ENCODE measurements at regions not wholly inside any gene's neighbourhood (a gene's known extent, or its start where the extent isn't known, plus 50 kb on each side); places are given as distances from the start of the nearest gene placed in this dataset.

- no peak for TF ChIP-seq CTCF (IDR thresholded peaks at IDR 0.05; ENCODE audit: unreplicated experiment)
- CTCF ChIA-PET, result interaction anchor here (1.1 to 1.9 kb wide), 4 partner anchors 10 to 246 kb away, joined by 3 to 9 read pairs (median 6); no protein-coding TSS in a partner anchor
- intact Hi-C loops (cut with micrococcal nuclease), result loop anchor here (2.0 to 10.0 kb wide), 3 partner anchors 59 to 241 kb away; partner anchors contain the start of gene MBOAT2
- no TSS peak for BruUV-seq (replicated peaks)
- Mint-ChIP-seq H3K36me3 (ENCODE audit: insufficient read depth, unreplicated experiment) (no peaks in the 10 kb centered on the region), H3K4me1 (ENCODE audit: insufficient read depth, unreplicated experiment) (peaks cover 15% of the 10 kb centered on the region), H3K27ac (ENCODE audit: low read depth, unreplicated experiment) (no peak overlapping the region), H3K4me3 (ENCODE audit: unreplicated experiment) (no peak overlapping the region), H3K27me3 (ENCODE audit: insufficient read depth, unreplicated experiment) (no peaks in the 10 kb centered on the region), H3K9me3 (ENCODE audit: unreplicated experiment) (no peaks in the 10 kb centered on the region)
- POLR2A ChIA-PET, result interaction anchor here (0.6 to 1.1 kb wide), 2 partner anchors 241 to 259 kb away, joined by 3 to 5 read pairs; no protein-coding TSS in a partner anchor
- no peak for DNase-seq (ENCODE audit: unreplicated experiment)
These were observed 92.7 kb upstream of the ASAP2 start for GRCh38 chr2:9113916-9114315.

- no peak for DNase-seq (ENCODE audit: unreplicated experiment)
- CTCF ChIA-PET, result interaction anchor here (0.6 to 1.9 kb wide), 10 partner anchors 10 to 245 kb away, joined by 3 to 9 read pairs (median 3); no protein-coding TSS in a partner anchor
- no peak overlapping the region for H3K27ac Mint-ChIP-seq (ENCODE audit: low read depth, unreplicated experiment)
- H3K9me3 Mint-ChIP-seq (ENCODE audit: unreplicated experiment), result no peaks in the 10 kb centered on the region
- H3K4me3 Mint-ChIP-seq (ENCODE audit: unreplicated experiment), result no peak overlapping the region
- peaks cover 21% of the 10 kb centered on the region for H3K4me1 Mint-ChIP-seq (ENCODE audit: insufficient read depth, unreplicated experiment)
- POLR2A ChIA-PET, result interaction anchor here (0.6 to 2.4 kb wide), 4 partner anchors 42 to 281 kb away, joined by 3 to 9 read pairs (median 4); partner anchors contain the start of gene MBOAT2
- H3K27me3 Mint-ChIP-seq (ENCODE audit: insufficient read depth, unreplicated experiment), result no peaks in the 10 kb centered on the region
- intact Hi-C loops (cut with micrococcal nuclease), result loop anchor here (2.0 to 10.0 kb wide), 3 partner anchors 58 to 240 kb away; partner anchors contain the start of gene MBOAT2
- no peak for TF ChIP-seq CTCF (IDR thresholded peaks at IDR 0.05; ENCODE audit: unreplicated experiment)
- no peaks in the 10 kb centered on the region for H3K36me3 Mint-ChIP-seq (ENCODE audit: insufficient read depth, unreplicated experiment)
- no TSS peak for BruUV-seq (replicated peaks)
These were observed 93.3 kb upstream of the ASAP2 start for GRCh38 chr2:9113262-9113661.

- POLR2A ChIA-PET, result interaction anchor here (0.6 to 2.4 kb wide), 11 partner anchors 9 to 313 kb away, joined by 3 to 9 read pairs (median 3); partner anchors contain the start of gene MBOAT2
- peak; percentile 86 for DNase-seq (ENCODE audit: unreplicated experiment)
- intact Hi-C loops (cut with micrococcal nuclease), result loop anchor here (2.0 to 10.0 kb wide), 3 partner anchors 57 to 239 kb away; partner anchors contain the start of gene MBOAT2
- no peak for TF ChIP-seq CTCF (IDR thresholded peaks at IDR 0.05; ENCODE audit: unreplicated experiment)
- no TSS peak for BruUV-seq (replicated peaks)
- CTCF ChIA-PET, result interaction anchor here (0.6 to 1.5 kb wide), 13 partner anchors 12 to 244 kb away, joined by 3 to 6 read pairs (median 3); no protein-coding TSS in a partner anchor
- Mint-ChIP-seq H3K36me3 (ENCODE audit: insufficient read depth, unreplicated experiment) (no peaks in the 10 kb centered on the region), H3K9me3 (ENCODE audit: unreplicated experiment) (no peaks in the 10 kb centered on the region), H3K27me3 (ENCODE audit: insufficient read depth, unreplicated experiment) (no peaks in the 10 kb centered on the region), H3K27ac (ENCODE audit: low read depth, unreplicated experiment) (peak overlapping the region; percentile 84), H3K4me1 (ENCODE audit: insufficient read depth, unreplicated experiment) (peaks cover 26% of the 10 kb centered on the region), H3K4me3 (ENCODE audit: unreplicated experiment) (peak overlapping the region; percentile 51)
These were observed 94.4 kb upstream of the ASAP2 start for GRCh38 chr2:9112079-9112721.

- H3K4me1 Mint-ChIP-seq (ENCODE audit: insufficient read depth, unreplicated experiment), result peaks cover 29% of the 10 kb centered on the region
- intact Hi-C loops (cut with micrococcal nuclease), result loop anchor here (5.0 to 10.0 kb wide), 2 partner anchors 56 to 109 kb away; partner anchors contain the start of gene MBOAT2
- CTCF ChIA-PET, result interaction anchor here (0.6 to 1.5 kb wide), 7 partner anchors 21 to 315 kb away, joined by 3 to 6 read pairs (median 4); no protein-coding TSS in a partner anchor
- DNase-seq (ENCODE audit: unreplicated experiment), result peak; percentile 32
- no TSS peak for BruUV-seq (replicated peaks)
- TF ChIP-seq CTCF (IDR thresholded peaks at IDR 0.05; ENCODE audit: unreplicated experiment), result no peak
- no peaks in the 10 kb centered on the region for H3K27me3 Mint-ChIP-seq (ENCODE audit: insufficient read depth, unreplicated experiment)
- H3K36me3 Mint-ChIP-seq (ENCODE audit: insufficient read depth, unreplicated experiment), result no peaks in the 10 kb centered on the region
- no peak overlapping the region for H3K27ac Mint-ChIP-seq (ENCODE audit: low read depth, unreplicated experiment)
- POLR2A ChIA-PET, result interaction anchor here (0.6 to 2.4 kb wide), 6 partner anchors 8 to 737 kb away, joined by 3 to 9 read pairs (median 4); partner anchors contain the start of gene MBOAT2
- no peak overlapping the region for H3K4me3 Mint-ChIP-seq (ENCODE audit: unreplicated experiment)
- no peaks in the 10 kb centered on the region for H3K9me3 Mint-ChIP-seq (ENCODE audit: unreplicated experiment)
These were observed 95.6 kb upstream of the ASAP2 start for GRCh38 chr2:9110893-9111569.

Measured in MCF 10A (cell line).